AG04449 (cell line): ENCODE measurements at regions not wholly inside any gene's neighbourhood (a gene's known extent, or its start where the extent isn't known, plus 50 kb on each side); places are given as distances from the start of the nearest gene placed in this dataset.

Experiments used
- CTCF ChIA-PET: fragments of 350-600 bp; formaldehyde crosslinking; extraction: SDS; loops from one replicate; lab custom pipeline; 2021; ENCODE audit warnings: antibody characterized with exemption; lab: Yijun Ruan, JAX
- POLR2A ChIA-PET: fragments of 400-600, 350-600 bp; formaldehyde crosslinking; extraction: SDS; loops from one replicate; lab custom pipeline; 2020; ENCODE audit warnings: antibody characterized with exemption, inconsistent platforms; lab: Yijun Ruan, JAX
- DNase-seq: peaks from one replicate; pipeline ENCODE4 v3.0.0-alpha.2; 2010; ENCODE audit warnings: low read depth, low spot score
- H3K4me3 ChIP-seq: 2 replicates; pipeline ENCODE4 v1.5.1; 2011; ENCODE audit warnings: low read depth, mild to moderate bottlenecking, control low read depth, low read length
- CTCF ChIP-seq: IDR thresholded peaks from one replicate; pipeline ENCODE4 v1.5.1; 2011; ENCODE audit warnings: mild to moderate bottlenecking, moderate library complexity, low read length, control low read depth, inconsistent platforms; ENCODE audit not compliant: insufficient read depth; ENCODE audit errors: missing control alignments

DNA sequence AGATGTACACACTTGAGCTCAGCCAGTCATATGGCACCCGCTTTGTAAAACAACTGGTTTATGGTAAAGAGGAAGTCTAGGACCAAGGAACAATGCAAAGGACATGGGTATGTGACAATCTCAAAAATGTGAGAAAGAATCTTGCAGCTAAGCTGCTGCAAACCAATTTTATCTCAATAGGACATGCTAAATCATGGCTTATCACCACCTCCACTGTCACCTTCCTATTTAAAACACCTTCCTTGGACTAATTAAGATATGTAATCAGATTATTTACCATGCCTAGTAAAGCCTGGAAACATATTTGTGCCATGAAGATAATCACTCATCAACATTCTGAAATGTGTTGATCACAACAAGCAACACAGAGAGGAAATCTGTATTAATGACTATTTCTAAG lies 622.7 kb downstream of the CDH11 start:
- ChIA-PET POLR2A (no interaction called here), CTCF (no interaction called here)
- TF ChIP-seq CTCF: no peak
- no peak overlapping the region for H3K4me3 ChIP-seq
- DNase-seq: no peak

DNA sequence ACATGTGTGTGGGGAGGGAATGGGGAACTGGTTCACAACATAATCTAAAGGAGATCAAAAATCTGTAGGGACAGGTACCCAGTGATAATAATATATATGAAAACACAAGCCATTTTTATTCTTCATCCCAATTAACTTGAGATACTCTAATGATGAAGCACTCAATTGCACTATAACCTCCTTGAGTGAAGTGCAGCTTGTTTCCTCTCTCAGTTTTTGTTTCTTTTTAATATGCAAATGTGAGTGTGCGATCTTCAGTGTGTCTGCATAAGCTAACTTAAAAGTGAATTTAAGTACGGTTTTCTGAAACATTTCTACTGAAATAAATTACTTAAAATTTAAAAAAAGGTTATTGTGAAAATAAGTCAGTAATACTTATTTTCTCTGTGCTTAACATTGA lies 623.5 kb downstream of the CDH11 start:
- TF ChIP-seq CTCF: no peak
- ChIA-PET POLR2A (no interaction called here), CTCF (no interaction called here)
- DNase-seq: no peak
- no peak overlapping the region for H3K4me3 ChIP-seq

- no peak for TF ChIP-seq CTCF
- H3K4me3 ChIP-seq: no peak overlapping the region
- CTCF ChIA-PET: no interaction called here
- POLR2A ChIA-PET: no interaction called here
- DNase-seq: no peak
Measured at GRCh38 chr16:64493709-64494108, 628.2 kb downstream of the CDH11 start.

DNA sequence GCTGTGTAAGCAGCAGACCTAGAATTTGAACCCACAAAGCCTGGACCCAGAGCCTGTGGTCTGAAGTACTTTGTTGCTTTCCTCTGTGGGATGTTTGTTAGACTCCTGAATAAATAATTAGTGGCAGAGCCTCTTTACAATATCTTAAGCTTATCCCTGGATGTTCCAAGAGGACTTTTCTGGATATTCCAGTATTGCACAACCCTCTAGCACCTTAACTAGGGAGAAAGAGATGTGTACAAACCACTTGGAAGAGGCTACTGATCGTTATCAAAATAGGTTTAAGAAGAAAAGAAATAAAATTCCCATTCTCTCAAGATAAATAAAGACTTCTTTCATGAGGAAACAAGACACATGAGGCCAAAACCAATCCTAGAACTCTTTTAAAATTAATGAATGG lies 632.4 kb downstream of the CDH11 start:
- DNase-seq: no peak
- POLR2A ChIA-PET: no interaction called here

DNA sequence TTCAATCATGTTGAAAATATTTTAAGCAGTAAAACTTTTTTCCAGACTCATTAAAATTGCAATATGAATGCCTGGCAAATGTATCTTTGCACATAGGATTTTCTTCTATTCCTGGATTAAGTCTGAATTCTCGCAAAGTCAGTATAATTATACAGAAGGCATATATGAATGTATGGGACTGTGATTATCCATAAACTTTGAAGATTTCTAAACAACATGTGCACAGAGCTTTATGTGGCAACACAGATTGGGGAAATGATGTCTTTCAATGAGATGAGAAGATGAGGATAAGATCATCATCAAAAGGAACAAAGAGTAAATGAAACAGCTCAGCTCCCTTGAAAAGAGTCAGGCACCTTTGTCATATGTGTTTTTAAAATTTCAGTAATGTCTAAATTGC lies 635.3 kb downstream of the CDH11 start:
- ChIA-PET POLR2A (no interaction called here), CTCF (no interaction called here)
- H3K4me3 ChIP-seq: no peak overlapping the region
- TF ChIP-seq CTCF: no peak
- DNase-seq: no peak

More for the DNA sequence above, 632.4 kb downstream of the CDH11 start:
- TF ChIP-seq CTCF: no peak
- CTCF ChIA-PET: no interaction called here
- H3K4me3 ChIP-seq: no peak overlapping the region

GRCh38 chr16:64481497-64481896 lies 640.4 kb downstream of the CDH11 start:
- POLR2A ChIA-PET: no interaction called here
- TF ChIP-seq CTCF: no peak
- H3K4me3 ChIP-seq: no peak overlapping the region
- CTCF ChIA-PET: no interaction called here
- DNase-seq: no peak
